ENCODE measurements at regions not wholly inside any gene's neighbourhood (a gene's known extent, or its start where the extent isn't known, plus 50 kb on each side); places are given as distances from the start of the nearest gene placed in this dataset.

DNA sequence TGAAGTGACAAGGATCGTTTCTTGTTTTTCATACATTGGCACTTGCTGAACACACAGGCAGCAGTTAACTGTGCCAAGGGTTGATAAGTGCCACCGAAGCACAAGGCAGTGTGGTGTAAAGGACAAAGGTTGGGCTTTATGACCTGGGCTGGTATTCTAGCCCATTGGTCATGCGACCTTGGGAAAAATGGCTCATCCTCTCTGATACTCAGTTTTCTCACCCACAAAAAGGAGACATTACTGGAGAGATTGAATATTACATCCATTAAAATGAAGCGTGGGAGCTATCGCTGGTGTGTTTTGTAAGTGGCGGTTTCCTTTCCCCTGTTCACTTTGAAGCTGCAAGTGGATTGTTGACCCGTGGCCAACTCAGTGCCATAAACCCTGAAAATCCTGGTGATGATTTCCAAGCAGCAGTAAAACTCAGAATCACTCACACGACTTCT lies 216.9 kb downstream of the HAPSTR1 start:
- DNase-seq, result no peak

DNA sequence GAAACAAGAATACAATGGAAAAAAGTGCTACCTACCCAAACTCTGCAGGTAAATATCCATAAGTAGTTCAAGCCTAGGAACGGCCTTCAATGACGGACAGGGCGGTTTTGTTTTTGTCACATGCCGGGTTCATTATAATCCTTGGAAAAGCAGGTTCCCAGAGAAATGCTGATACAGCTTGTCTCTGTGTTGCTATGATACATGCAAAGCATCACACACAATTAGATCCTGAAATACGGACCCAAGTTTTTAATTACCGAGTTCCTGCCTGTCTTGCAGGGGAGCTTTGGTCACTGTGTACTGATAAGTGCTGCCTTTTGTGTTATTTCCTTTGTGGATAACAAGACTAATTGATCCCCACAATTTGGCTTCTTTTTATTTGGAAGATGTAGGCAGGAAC lies 217.4 kb downstream of the HAPSTR1 start:
- no peak for DNase-seq

DNA sequence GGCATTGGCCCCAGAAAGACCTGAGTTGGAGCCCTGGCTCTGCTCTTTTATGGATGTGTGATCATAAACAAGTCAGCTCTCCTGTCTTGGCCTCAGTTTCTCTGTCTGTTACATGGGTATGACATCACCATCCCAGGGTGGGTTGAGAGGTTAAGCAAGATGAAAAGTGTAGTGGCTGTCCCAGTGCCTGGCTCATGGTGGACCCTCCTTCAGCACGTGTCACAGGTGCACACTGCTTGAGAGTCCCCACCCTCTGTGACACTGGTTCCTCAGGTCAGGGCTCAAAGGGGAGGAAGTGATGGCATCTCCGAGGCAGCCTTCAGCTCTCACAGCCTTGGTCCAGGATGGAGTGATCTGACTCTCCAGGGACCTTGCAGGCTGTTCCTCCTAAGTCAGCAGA lies 218.4 kb downstream of the HAPSTR1 start:
- DNase-seq, result no peak

- DNase-seq, result no peak
These were observed 220.0 kb downstream of the HAPSTR1 start for GRCh38 chr16:9311303-9311954.

DNA sequence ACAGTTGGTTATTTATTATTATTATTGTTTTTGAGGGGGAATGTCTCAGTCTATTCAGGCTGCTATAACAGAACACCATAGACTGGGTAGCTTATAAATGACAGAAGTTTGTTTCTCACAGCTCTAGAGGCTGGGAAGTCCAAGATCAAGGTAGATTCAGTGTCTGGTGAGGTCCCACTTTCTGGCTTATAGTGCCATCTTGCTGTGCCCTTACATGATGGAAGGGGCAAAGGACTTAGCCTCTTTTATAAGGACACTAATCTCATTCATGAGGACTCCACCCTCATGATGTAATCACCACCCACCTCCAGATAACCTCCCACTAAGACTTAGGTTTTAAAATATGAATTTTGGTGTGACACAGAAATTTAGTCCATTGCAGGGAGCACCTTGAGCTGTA lies 224.6 kb downstream of the HAPSTR1 start:
- DNase-seq, result no peak

GRCh38 chr16:9316615-9317014 lies 225.2 kb downstream of the HAPSTR1 start:
- DNase-seq, result no peak

DNA sequence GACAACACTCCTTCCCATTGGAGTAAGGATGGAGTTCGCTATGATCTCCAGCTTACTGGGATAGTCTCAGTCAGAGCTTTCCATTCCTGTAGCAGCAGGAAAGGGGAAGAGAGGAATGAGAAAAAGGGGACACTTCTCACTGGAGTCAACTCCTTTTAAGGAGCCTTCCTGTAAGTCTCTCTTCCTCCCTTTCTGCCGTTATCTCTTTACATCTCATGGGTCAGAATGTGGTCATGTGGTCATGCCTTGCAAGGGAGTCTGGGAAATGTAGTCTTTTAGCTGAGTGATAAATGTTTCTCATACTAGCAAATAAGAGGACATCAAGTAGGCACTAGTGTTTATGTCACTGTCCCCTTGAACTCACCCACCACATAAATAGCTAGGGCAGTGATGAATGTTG lies 227.3 kb downstream of the HAPSTR1 start:
- no peak for DNase-seq

GRCh38 chr16:9322769-9323168 lies 231.3 kb downstream of the HAPSTR1 start:
- no peak for DNase-seq

DNA sequence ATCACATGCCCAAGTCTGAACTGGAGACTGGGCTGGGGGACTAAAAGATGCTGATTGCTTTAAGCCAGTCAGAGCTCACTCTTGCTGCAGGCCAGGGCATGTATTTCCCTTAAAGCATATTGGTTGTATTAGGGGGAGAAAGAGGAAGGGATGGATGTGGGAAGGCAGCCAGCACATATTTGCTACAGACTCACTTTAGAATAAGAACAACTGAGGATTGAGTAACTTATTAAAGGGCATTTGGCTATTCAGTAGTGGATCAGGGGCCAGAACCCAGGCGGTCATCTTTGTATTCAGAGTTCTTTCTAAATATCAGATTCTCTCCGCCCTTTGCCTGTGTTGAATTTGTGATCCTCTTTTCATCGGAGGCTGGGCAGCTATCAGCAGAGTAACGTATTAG lies 231.7 kb downstream of the HAPSTR1 start:
- DNase-seq, result no peak

DNA sequence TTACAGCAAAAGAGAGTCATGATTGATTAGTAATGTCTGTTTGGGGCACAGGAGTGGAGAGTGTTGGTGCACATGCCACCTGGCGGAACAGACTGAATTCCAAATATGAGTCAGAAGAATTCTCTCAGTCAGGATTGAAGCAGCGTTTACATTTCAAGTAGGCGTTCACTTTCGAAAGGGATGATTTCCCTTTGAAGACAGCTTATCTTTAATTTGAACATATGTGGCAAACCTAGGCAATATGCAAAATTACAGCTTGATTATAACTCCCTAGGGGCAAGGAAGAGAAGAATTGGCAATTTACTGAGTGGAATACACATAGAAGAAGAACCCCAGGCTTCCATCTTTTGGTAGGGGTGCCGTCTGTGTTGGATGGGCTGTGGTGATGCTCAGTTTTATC lies 235.8 kb downstream of the HAPSTR1 start:
- no peak for DNase-seq

- no peak for DNase-seq
These were observed 237.0 kb downstream of the HAPSTR1 start for GRCh38 chr16:9328411-9328810.

DNA sequence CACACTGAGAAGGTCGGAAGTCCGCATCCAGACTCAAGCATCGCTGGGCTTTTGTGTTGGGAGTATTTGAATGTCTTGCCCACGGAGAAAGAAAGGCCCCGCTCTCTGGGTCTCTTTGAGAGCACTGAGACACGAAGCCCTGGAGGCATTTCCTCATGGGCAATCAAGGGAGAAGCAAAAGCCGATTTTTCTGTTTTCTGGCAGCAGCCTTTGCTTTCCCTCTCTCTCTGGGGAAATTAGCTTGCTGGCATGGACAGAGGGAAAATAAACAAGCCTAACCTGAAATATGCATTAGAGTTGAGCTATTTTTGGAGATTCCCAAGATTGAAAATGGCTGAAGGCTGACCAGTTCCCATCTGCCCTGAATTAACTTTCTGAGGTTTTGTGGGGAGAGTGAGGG lies 238.7 kb downstream of the HAPSTR1 start:
- no peak for DNase-seq

DNA sequence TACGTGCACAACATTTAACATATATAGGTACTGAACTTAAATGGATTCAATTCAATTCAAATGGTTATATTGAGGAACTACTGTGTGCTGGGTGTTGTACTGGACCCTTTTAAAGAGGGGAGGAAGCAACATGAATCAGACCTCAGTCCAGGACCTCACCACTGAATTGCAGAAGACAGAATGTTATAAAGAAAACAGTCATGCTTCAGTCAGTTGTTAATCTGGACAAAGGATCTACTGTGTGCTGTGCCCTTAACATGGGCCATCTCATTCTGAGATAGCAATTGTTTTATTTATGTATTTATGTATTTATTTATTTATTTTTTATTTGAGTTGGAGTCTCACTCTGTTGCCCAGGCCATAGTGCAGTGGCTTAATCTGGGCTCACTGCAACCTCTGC lies 240.1 kb downstream of the HAPSTR1 start:
- no peak for DNase-seq

DNA sequence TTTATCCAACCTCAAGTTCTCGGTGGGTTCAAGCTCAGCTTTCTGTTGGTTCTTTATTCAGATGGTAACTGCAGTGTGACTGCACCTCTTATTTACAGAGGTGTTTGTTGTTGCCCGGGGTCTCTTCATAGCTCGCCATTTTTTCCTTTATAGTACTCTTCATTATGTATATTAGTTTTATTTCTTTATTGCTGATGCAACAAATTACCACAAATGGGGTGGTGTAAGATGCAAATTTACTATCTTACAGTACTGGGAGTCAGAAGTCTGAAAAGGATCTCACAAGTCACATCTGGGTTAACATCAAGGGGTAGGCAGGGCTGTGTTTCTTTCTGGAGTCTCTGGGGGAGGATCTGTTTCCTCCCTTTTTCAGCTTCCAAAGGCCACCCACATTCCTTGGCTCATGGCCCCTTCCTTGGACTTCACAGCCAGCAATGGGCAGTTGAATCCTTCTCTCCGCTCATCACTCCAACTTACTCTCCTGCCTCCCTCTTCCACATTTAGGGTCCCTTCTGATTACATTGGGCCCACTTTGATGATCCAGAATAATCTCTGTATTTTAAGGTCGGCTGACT lies 241.2 kb downstream of the HAPSTR1 start:
- no peak for DNase-seq

GRCh38 chr16:9333469-9333868 lies 242.0 kb downstream of the HAPSTR1 start:
- DNase-seq, result no peak

DNA sequence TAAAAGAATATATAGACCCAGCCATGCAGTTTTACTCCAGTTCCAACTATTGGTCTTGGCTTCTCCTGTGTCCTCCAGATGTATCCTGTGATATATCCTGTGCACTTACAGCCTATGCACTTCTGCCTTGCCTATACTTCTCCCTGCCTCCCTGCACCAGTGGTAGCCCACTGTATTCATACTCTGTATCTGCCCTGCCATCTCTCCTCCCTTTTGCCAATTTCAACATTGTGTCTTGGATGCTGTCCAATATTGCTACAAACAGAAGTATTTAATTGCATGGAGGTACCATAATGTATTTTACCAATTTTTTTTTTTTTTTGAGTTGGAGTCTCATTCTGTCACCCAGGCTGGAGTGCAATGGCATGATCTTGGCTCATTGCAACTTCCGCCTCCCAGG lies 242.7 kb downstream of the HAPSTR1 start:
- DNase-seq, result no peak

DNA sequence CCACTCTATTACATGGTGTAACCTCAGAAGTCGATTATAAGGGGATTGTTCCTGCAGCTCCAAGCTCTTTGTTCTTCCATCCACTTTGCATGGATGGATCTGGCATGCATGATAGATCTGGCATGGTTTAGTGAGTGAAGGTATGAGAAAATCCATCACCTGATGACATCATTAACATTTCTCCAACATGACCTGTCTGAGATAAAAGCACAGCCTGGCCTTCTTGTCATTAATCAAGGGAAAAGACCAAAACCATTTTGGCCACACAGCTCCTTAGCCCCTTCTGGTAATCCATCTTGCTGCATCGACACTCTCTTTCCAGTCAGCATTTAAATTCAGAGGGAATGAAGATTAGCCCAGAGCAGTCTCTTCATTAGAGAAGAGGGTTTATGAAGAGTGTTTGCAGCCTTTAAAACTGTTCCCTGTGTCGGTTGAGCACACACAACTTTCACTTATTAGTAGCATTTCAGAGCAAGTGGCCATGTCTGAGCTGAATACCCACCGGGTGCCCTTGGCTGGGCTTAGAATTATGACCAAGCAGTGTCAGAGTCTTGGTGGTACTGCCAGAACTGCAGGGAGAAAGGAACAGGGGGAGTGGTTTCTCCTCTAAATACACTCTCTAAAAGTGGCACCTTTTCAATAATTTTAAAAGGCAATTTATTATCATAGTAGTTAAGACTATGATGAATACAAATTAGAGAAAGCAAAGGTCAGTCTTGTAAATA lies 246.0 kb downstream of the HAPSTR1 start:
- DNase-seq, result no peak

DNA sequence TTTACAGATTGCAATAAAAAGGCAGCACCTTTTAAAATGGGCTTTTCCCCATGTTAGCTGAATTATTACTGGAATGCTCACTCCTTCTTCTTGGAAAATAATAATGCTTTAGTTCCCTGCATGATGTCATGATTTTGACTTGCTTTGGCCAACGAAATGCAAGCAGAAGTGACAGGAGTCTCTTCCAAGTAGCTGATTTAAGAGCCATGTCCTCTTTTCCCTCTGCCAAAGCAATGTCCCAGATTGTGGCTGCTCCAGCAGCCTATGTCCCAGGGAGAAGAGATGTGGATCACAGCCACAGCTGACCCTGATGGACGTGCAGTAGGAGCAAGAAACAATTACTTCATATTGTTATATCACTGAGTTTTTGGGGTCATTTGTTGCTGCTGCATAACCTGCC lies 246.6 kb downstream of the HAPSTR1 start:
- DNase-seq, result no peak

DNA sequence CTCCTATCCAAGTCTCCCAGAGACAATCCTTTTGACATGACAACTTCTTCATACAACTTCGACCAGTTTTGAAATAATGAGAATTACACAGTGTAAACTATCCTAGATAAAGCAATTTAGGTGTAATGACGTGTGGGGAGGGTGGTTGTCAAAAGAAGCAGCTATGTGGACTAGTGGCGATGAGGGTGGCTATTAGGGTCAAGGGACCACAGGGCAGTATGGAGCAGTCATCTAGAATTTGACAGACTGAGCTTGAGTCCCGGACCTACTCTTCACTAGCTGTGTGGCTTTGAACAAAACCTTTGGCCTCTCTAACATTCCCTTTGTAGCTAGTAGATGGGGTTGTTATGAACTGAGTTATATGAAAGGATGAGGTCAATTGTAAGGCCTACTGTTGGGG lies 247.1 kb downstream of the HAPSTR1 start:
- DNase-seq, result no peak

- no peak for DNase-seq
These were observed 249.2 kb downstream of the HAPSTR1 start for GRCh38 chr16:9340526-9341256.

- DNase-seq, result no peak
These were observed 251.8 kb downstream of the HAPSTR1 start for GRCh38 chr16:9343276-9343675.

DNA sequence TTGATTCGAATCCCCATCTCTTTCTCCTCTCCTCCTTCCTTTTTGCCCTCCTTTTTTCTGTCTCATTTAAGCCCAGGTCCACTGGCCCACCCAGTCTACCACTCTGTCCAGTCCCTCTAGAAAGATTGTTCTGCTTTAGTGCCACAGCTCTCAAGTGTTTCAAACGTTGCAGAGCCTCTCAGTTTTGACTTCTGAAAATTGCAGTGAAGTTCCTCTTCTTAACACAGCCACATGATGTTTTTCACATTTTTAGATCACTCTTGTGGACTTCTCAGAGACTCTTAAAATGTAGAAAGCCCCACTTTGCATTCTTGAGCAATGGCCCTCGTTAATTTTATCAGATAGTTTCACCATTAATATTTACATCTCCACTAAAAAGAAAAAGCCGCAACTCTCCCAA lies 253.1 kb downstream of the HAPSTR1 start:
- no peak for DNase-seq

DNA sequence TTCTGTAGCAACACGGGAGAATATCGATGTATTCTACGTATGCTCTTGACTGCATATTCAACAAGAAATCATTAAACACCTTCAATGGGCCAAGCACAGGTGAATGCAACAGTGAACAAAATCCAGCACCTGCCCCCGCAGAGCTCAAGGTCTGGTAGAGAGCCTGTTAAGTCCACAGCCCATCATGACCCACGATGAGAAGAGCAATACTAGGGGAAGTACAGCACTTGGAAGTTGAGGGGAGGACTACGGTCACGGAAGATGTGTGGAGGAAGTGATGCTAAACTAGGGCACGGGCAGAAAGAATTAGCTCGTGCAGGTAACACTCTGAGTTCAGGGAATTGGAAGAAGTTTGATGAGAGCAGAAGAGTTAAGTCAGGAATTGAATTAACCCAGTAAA lies 253.6 kb downstream of the HAPSTR1 start:
- no peak for DNase-seq

DNA sequence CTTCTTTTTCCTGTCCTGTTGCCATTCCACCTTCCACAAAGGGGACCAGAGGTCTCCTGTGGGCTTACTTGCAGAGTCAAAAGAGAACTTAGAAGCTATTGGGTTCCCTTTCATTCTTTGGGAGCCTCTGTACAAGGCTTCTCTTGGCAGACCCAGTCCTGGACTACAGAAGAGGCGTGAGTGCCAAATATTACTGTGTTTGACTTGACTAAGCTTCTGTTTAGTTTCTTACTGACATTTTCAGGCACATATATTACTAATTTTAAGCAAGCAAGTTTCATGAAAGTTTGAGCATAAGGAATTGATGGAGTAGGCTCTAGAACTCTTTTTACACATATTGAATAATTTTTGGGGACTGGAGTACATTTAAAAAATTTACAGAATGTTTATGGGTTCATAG lies 254.4 kb downstream of the HAPSTR1 start:
- DNase-seq, result no peak
